ENCODE measurements at regions not wholly inside any gene's neighbourhood (a gene's known extent, or its start where the extent isn't known, plus 50 kb on each side); places are given as distances from the start of the nearest gene placed in this dataset.
"Not testable (repeated sequence)": the region's sequence is repeated elsewhere in the genome, so short reads cannot be mapped to it uniquely, and the experiment has no call there.

DNA sequence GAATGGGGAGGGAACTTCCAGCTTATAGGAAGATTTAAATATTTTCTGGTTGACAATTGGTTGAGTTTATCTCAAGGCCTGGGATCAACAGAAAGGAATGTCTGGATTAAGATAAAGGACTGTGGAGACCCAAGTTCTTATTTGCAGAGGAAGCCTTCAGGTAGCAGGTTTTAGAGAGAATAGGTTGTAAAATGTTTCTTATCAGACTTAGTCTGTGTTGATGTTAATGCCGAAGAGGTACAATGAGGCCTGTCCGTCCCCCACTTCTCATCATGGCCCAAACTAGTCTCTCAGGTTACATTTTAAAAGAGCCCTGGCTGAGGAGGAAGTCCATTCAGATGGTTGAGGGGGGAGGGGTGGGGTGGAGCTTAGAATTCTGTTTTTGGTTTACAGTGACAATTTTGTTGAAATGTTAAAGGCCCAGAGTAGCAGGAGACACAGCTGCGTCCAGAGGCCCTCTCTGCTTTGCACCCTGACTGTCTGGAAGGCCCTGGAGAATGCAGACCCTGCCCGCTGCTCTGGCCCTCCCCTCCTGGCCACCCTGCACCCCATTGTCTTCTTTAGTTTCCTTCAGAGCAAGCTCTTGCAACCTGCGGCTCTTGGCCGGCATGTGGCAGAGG, 672.5 kb upstream of the TMEM132C start:
- no peak for DNase-seq (ENCODE audit: low read depth in 2 of 2)

DNA sequence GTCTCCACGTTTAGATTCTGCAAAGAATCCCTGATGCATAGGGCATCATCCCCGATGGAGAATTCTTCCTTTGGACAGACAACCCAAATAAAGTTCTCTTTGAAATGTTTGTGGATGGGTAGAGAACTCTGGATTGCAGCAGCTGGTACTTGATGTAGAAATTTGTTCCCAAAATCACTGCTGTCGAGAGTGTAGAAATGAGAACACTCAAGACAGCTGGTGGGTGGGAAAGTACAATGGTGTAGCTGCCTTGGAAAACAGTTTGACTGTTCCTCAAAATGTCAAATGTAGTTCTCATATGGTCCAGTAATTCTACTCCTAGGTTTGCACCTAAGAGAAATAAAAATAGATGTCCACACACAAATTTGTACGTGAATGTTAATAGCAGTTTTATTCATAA, 671.5 kb upstream of the TMEM132C start:
- no peak for DNase-seq (ENCODE audit: low read depth in 2 of 2)

DNA sequence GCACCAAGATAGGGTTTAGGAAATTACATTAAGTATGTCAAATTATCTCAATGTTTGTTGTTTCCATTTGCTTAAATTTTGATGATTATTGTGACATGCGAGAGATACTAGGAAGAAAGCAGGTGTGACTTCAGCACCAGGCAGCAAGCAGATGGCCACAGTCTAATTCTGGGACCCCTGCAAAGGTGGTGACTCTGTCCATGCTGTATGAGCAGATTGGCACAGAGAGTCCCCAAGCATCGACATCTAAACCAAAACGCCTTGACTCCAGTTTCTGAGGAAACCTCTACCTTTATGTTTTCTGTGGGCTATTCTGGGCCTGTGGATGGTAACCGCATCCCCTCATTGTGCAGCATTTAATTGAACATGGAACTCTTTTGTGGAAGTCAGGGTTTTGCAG, 670.1 kb upstream of the TMEM132C start:
- DNase-seq (ENCODE audit: low read depth in 2 of 2): no peak

DNA sequence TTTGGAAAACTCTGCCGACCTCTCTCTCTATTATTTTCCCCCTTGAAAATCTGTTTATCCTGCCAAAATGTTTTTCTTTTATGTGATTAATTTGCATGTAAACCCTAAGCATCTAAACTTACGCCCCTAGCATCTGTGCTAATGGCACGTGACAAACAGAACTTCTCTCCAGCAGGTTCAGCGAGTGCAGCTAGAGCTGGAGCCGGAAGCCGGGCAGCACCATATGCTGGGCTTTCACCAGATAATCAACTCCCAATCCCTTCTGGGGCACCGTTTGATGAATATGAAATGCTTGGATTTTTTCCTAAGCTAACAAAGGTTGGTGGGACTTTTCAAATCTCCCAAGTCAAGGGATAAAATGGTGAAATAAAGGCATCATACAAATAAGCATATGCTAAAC, 667.5 kb upstream of the TMEM132C start:
- no peak for DNase-seq (ENCODE audit: low read depth in 2 of 2)

DNA sequence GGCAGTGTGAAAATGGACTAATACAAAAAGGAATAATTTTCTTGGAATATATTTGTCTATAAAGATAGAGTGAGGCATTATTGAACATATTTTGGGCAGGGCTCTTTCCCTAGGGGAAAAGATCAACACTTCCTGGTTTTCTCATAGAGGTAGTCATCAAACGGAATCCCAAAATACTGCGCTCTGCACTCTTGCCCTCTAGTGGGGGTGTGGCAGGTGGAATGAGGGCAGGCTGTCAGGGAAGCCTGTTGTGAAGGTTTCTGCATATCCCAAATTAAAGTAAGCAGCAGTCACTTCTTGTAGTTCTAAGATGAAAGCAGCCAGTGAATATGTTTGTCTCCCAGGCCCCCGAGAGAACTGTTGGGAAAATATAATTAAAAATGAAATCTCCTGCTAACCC, 666.8 kb upstream of the TMEM132C start:
- no peak for DNase-seq (ENCODE audit: low read depth in 2 of 2)

DNA sequence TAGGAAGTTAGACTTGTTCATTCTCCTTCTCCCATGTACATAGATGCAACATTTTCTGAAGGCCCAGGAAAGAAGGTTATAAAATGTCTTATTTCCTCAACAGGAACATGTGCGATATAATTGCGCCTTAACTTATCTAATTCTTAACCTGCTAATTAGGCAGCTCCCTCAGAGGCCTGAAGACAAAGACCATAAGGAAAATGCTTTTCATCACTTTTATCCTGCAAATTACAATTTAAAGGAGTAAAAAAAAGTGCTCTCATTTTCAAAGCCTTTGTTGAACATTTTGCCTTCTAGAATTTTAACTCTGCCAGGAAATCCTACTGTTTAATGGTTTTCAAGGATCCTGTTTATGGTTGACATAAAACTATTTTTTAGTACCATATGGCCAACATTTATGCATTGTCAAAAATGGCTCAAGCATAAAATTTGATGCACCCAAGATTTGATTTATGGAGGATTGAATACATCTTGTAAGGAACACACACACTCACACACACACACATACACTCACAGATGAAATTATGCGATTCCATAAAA, 660.4 kb upstream of the TMEM132C start:
- DNase-seq (ENCODE audit: low read depth in 2 of 2): no peak

DNA sequence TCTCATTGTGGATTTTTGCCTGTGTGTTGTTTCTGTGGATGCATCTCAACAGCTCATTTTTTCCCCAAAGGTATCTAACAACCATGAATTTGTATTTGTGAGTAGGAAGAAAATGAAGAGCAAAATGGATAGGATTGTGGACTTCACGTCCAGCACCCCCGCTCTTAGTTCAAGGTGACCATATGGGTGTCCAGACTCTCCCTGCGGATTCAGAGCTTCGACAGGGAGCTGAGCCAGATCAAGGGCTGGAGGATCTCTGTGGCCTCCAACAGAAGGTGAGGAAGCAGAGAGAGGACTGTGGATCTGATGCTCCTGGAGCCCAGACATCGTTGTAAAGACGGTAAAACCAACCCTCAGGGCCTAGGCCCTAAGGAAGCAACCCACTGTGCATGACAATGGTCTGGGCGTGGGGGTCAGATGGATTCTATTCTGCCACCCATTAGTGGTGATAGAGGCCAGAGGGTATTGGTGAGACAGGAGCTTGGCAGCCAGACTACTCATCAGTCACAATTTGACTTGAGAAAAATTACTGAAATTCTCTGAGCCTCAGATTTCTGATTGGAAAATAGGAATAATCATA, 659.7 kb upstream of the TMEM132C start:
- DNase-seq (ENCODE audit: low read depth in 2 of 2): no peak

DNA sequence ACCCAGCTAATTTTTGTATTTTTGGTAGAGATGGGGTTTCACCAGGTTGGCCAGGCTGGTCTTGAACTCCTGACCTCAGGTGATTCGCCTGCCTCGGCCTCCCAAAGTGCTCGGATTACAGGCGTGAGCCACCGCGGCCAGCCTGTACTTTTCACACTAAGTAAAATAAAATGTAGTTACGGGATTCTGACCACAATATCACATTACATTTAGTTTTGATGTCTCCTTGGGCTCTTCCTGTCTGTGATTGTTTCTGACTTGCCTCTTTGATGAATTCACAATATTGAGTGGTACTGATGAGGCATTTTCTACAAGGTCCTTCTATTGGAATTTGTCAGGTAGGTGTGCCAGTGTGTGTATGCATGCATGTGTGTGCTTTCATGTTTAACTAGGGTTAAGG, 658.6 kb upstream of the TMEM132C start:
- not testable (repeated sequence) for DNase-seq (ENCODE audit: low read depth in 2 of 2)

DNA sequence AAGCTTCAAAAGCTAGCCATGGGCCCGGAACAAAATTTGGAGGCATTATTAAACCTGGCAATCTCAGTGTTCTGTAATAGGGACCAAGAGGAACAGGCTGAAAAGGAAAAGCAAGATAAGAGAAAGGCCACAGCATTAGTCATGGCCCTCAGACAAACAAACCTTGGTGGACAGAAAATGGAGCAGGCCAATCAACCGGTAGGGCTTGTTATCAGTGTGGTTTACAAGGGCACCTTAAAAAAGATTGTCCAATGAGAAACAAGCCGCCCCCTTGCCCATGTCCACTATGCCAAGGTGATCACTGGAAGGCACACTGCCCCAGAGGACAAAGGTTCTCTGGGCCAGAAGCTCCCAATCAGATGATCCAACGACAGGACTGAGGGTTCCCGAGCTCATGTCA, 653.9 kb upstream of the TMEM132C start:
- DNase-seq (ENCODE audit: low read depth in 2 of 2): no peak

DNA sequence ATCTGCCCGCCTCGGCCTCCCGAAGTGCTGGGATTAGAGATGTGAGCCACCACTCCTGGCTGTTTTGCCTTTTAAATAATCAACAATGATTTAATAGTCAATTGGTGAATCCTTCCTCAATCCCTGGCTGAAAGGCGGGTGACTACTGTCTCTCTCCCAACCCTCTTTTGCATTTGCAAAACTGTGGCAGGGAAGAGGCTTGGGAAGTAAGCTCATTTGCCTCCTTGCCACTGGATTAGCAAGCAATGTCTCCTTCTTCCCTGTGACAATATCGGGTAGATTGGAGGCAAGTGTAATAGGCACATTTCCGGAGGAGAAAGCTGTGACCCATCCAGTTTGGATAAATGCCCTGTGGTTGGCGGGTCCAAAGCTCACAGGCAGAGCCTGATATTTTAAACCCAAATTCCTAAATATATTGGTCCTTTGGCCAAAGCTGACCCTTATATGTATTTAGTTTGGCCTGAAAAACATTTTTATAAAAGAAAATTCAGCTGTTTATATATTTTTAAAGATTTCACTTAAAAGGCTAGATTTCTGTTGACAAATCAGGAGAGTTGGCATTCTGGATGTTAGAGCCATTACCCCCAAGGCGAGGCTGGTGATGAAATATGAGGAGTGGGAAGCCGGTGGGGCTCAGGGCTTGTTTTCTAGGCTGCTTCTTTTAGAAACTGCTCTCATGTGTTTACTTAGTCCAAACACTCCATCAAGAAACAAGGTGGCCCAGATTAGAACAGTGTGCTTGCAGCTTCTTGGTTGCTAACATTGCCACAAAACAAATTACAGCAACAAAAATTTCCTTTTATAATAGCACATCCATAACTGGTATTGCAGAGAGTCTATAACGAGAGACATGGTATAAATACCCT, 646.9 kb upstream of the TMEM132C start:
- no peak for DNase-seq (ENCODE audit: low read depth in 2 of 2)

DNA sequence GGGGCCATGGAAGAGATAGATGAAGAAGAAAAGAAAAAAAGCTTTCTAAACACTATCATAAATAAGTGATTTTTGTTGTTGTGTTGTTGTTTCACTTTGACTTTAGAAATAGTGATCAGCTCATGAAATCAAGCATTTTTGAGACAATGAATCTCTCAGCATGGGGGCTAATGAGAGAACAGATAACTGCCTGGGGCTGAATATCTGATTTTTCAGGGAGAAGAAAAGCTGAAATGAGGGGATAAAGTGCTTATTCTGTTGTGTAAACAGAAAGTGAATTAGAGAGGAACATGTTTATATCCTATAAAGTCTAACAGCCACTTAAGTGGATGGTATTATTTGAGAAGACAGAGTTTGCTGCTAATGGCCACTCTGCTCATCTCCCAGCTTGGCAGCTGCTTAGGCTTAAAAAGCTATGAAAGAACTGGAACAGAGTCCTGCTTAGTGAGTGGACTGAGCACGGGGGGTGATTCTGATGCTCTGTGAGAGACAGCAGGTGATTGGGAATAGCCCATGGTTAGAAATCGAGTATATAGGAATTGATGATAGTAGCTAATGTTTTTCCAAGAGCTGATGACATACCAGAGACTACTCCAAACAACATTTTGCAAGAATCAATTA, 646.1 kb upstream of the TMEM132C start:
- no peak for DNase-seq (ENCODE audit: low read depth in 2 of 2)

DNA sequence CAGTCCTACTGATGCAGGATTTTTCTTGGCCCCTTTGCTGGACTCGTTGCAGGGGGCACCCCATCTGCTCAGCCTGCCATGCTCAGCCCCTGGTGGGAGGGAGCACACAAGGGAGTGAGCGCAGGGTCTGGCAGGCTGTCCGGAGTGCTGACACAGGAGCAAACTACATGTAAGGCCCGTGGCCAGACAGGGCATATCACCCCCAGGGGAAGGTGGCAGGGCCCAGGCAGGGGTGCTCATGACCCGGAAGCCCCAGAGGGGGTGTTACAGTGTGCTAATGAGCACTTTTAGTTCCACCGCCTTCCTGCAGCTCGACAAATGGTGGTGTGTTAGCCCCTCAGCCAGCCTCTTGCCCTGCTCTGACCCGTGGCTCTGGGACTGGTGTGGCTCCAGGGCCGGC, 645.6 kb upstream of the TMEM132C start:
- no peak for DNase-seq (ENCODE audit: low read depth in 2 of 2)

DNA sequence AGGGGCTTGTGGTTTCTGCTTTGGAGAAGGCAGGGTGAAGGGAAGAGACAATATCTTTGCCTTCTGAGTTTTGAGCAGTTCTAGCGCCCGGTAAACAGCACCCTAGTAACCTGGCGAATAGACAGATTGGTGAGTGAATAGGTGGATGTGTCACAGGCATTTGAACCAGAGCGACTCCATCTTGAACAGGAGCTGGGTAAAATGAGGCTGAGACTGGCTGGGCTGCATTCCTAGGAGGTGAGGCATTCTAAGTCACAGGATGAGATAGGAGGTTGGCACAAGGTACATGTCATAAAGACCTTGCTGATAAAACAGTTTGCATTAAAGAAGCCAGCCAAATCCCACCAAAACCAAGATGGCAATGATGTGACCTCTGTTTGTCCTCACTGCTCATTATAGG, 643.6 kb upstream of the TMEM132C start:
- DNase-seq (ENCODE audit: low read depth in 2 of 2): no peak

DNA sequence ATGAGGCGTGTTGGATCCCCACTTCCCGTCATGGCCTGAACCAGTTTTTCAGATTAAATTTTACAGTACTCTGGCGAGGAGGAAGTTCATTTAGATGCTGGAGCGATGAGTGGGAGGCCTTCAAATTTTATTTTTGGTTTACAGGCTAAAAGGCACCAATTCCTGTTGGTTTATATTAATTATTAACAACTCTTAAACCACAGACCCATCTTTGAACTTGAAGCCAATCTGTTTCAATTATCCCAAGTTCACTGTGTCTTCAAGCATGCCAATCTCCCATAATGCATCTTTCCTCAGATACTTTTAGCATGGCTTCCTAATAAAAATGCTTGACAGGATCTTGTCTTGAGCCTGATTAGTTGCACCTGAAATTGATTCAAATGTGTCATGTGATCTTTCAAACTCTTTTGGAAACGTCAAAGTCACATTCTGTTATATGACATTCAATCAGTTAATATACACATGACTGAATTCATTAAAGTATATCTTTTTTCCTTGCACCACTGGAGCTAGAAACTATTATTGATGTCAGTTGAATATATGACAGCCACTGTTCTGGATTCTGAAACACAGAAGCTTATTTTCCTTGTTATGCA, 641.7 kb upstream of the TMEM132C start:
- DNase-seq (ENCODE audit: low read depth in 2 of 2): no peak

DNA sequence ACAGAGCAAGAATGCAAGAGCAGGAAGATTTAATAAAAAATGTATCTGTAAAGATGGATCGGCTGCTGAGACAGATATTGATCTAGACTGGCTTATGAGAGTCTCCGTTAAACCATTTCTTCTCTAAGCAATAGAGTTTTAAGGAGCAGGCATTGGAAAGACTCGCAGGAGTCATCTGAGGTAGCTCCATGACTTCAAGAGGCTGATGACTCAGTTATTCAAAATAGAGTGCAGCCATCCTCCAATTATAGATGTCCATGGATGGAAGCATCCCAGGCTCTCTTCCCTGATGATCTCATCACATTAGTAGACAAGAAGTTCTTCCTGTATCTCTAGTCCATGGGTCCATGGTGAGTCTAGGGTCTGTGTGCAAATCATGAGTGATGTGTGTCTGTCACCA, 638.3 kb upstream of the TMEM132C start:
- no peak for DNase-seq (ENCODE audit: low read depth in 2 of 2)

DNA sequence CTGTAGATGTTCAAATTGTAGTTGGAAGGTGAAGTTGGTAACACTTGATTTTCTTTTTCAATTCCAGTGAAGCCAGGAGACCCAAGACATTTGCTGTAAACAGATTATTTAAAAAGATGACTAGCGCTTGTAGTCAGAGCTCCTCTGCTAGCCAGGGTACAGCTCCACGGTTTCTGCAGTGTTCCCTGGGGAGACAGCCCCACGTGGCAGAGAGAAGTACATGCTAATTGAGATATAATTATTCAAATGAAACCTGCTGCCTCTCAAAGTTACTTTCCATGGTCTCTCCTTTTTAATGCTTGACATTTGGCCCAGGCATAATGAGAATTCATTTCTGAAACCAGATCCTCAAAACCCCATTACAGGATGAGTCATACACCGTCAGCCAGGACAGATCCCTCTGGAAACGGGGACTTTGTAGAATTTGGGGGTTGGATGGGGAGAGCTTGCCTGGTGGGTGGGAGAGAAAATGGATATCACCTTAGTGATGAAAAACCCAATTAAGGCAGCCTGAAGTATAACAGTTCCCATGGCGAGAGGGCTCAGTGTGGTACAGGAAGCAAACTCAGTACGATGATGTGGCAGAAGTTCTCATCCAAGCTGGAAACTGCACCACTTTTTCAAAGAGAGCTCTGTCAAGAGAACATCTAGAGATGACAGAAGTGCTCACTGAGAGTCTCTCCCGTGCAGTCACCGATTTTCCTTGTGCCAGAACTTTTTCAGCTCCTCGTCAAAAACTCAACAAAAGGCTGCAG, 637.7 kb upstream of the TMEM132C start:
- no peak for DNase-seq (ENCODE audit: low read depth in 2 of 2)

DNA sequence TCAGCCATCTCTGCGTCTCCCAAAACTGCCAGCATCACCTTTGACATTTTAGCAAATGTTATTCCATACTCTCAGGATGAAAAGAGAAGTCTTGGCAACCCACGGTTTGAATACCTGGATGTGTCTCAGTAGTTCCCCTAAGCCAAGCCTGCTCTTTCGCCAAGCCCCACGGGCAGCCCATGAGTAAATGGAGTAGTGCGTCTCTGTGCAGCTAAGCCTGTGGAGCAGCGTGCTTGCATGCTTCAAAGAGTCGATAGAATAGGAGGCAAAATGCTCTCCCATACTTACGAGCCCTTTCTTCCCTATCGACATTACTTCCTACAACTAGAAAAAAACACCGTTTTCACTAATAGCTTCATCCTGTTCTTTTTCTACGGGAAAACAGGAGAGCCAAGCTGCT, 634.5 kb upstream of the TMEM132C start:
- no peak for DNase-seq (ENCODE audit: low read depth in 2 of 2)

DNA sequence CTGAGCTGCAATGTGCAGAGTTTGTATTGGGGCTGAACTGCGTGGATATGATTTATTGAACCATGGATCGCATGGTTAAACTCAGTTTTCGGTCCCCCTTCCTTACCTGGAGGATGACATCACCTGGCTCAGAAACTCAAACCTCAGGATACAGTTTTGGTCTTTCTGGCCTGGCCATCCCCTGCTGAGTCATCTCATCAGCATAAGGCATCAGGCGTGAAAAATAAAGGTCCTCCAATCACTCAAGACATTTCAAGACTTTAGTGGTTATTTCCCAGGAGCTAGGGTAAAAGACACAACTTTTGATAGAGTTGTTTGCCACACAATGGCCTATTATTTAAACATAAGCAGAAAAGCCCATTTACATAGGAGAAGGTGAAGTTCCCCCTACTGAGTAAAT, 631.1 kb upstream of the TMEM132C start:
- DNase-seq (ENCODE audit: low read depth in 2 of 2): no peak

DNA sequence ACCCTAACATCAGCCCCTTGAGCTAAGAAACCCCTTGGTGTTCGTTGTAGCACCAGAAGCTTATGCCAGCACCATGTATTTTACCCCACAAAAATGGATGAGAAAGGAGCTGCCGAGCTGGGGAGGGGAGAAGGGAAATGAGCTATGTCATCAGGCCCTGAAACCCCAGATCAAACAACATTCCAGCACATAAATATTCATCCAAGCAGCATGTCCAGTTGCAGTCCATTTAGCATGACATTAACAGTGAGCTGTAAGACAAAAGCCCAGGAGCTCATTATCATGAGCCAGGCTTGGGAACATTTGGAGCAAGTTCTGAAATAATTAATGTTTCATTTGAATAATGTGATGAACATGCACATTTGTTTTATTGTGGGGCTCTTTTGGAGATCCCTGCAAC, 630.1 kb upstream of the TMEM132C start:
- DNase-seq (ENCODE audit: low read depth in 2 of 2): no peak

DNA sequence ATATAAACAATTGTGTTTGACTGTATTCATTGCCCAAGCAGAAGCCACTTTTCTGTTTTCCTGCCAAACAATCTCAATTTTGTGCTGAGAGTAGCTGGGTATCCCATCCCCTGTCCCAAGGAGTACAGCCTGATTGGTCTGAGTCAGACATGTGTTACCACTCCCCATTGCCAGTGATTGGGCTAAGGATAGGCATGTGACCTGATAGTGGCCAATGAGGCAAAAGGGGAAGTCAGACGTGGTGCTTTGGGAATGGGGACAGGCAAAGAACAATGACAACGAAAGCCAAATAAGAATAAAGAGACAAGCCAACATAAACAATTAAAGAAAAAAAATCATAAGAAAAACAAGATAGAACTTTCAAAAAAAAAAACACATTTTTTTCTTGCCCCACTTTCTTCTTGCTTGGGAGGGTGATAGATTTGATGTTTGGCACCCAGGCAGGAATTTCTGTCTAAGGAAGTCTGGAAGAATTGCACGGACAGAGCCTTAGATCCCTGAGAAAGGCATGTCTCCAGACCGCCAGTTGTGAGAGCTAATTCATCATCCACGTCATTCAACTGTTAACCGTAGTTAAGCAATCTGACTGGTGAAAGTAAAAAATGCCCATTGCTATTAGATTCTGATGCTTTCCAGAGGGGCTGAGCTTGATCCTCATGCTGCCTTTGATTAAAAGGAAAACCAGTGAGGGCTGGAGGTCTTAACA, 626.6 kb upstream of the TMEM132C start:
- no peak for DNase-seq (ENCODE audit: low read depth in 2 of 2)
